Stomach (tissue), 4 donors: ENCODE measurements at regions not wholly inside any gene's neighbourhood (a gene's known extent, or its start where the extent isn't known, plus 50 kb on each side); places are given as distances from the start of the nearest gene placed in this dataset.

Experiments
- CTCF ChIP-seq, 7 experiments: fragments of 450-650 bp in 4 of 7; fragments of 200-600 bp in 3 of 7; sonication (generic) in 3 of 7; IDR thresholded peaks; one replicate each; pipeline ENCODE4 v1.5.1; 2016 to 2019; ENCODE audit warnings: antibody characterized with exemption in 7 of 7, control low read depth in 2 of 7, mild to moderate bottlenecking in 1 of 7
- POLR2A ChIP-seq, 4 donors: fragments of 450-650 bp; IDR thresholded peaks; one replicate each; pipeline ENCODE4 v1.6.1; 2016; ENCODE audit warnings: antibody characterized with exemption in 4 of 4, control low read depth in 2 of 4, mild to moderate bottlenecking in 1 of 4, moderate library complexity in 1 of 4

- no peak for TF ChIP-seq POLR2A (IDR thresholded peaks at IDR 0.05)
- no peak for TF ChIP-seq CTCF (IDR thresholded peaks at IDR 0.05)
Observed at GRCh38 chr3:16686679-16687078, 81.5 kb upstream of the DAZL start.
